Neural progenitor cell (in vitro differentiated cells): ENCODE measurements at regions not wholly inside any gene's neighbourhood (a gene's known extent, or its start where the extent isn't known, plus 50 kb on each side); places are given as distances from the start of the nearest gene placed in this dataset.
A peak's percentile ranks its signal among the peaks of the same experiment; 100 is the strongest.

Experiments used
- DNase-seq: peaks from one replicate; pipeline ENCODE4 v3.0.0-alpha.2; 2016; ENCODE audit warnings: low spot score
- H2AFZ ChIP-seq: fragments of 200-600 bp; sonication (generic); replicated peaks from 2 replicates; pipeline ENCODE4 v1.6.1; 2016; ENCODE audit warnings: antibody characterized with exemption
- H3F3A ChIP-seq: fragments of 200-600 bp; sonication (generic); 2 replicates; pipeline ENCODE4 v1.6.1; 2016; ENCODE audit warnings: antibody characterized with exemption, low read depth
- H3K27ac ChIP-seq: fragments of 200-600 bp; sonication (generic); 2 replicates; pipeline ENCODE4 v1.5.1; 2016; ENCODE audit warnings: mild to moderate bottlenecking
- H3K27me3 ChIP-seq: fragments of 200-600 bp; sonication (generic); 2 replicates; pipeline ENCODE4 v1.6.1; 2016; ENCODE audit warnings: mild to moderate bottlenecking, moderate library complexity
- H3K36me3 ChIP-seq: fragments of 200-600 bp; sonication (generic); 2 replicates; pipeline ENCODE4 v1.5.1; 2016
- H3K4me1 ChIP-seq: fragments of 200-600 bp; sonication (generic); 2 replicates; pipeline ENCODE4 v1.6.1; 2016; ENCODE audit warnings: mixed run types
- H3K4me2 ChIP-seq: fragments of 200-600 bp; sonication (generic); 2 replicates; pipeline ENCODE4 v1.6.1; 2016
- H3K4me3 ChIP-seq: fragments of 200-600 bp; sonication (generic); 2 replicates; pipeline ENCODE4 v1.5.1; 2016
- H3K79me2 ChIP-seq: fragments of 200-600 bp; sonication (generic); 2 replicates; pipeline ENCODE4 v1.6.1; 2016; ENCODE audit warnings: low read depth
- H3K9ac ChIP-seq: fragments of 200-600 bp; sonication (generic); 2 replicates; pipeline ENCODE4 v1.6.1; 2016
- H3K9me3 ChIP-seq: fragments of 200-600 bp; sonication (generic); 2 replicates; pipeline ENCODE4 v1.5.1; 2016; ENCODE audit warnings: low read depth
- H4K20me1 ChIP-seq: fragments of 200-600 bp; sonication (generic); 2 replicates; pipeline ENCODE4 v1.6.1; 2016; ENCODE audit warnings: low read depth
- H3K27ac Mint-ChIP-seq: 3 replicates; pipeline ENCODE4 v1.8.0; 2021; ENCODE audit warnings: mixed read lengths
- H3K27me3 Mint-ChIP-seq: 2 replicates; pipeline ENCODE4 v1.8.0; 2022; ENCODE audit warnings: low read depth, mild to moderate bottlenecking, inconsistent platforms, moderate library complexity, mixed read lengths; ENCODE audit not compliant: insufficient read depth
- H3K36me3 Mint-ChIP-seq: 3 replicates; pipeline ENCODE4 v1.8.0; 2021; ENCODE audit warnings: mixed read lengths
- H3K4me1 Mint-ChIP-seq: 3 replicates; pipeline ENCODE4 v1.8.0; 2021; ENCODE audit warnings: mixed read lengths
- H3K4me3 Mint-ChIP-seq: 3 replicates; pipeline ENCODE4 v1.8.0; 2021; ENCODE audit warnings: mild to moderate bottlenecking, moderate library complexity, mixed read lengths
- H3K9me3 Mint-ChIP-seq: 3 replicates; pipeline ENCODE4 v1.8.0; 2020; ENCODE audit warnings: mixed read lengths
- EZH2 ChIP-seq: fragments of 200-600 bp; sonication (generic); IDR thresholded peaks from 2 replicates; pipeline ENCODE4 v1.6.1; 2017; ENCODE audit warnings: antibody characterized with exemption, mild to moderate bottlenecking, moderate library complexity
- EZH2phosphoT487 ChIP-seq: fragments of 200-600 bp; sonication (generic); IDR thresholded peaks from 2 replicates; pipeline ENCODE4 v1.6.1; 2017; ENCODE audit warnings: antibody characterized with exemption
- TF ChIP-seq, protein P1 (sequence below): fragments of 200-600 bp; sonication (generic); IDR thresholded peaks from 2 replicates; pipeline ENCODE4 v1.5.1; 2017; ENCODE audit warnings: antibody characterized with exemption, mild to moderate bottlenecking

DNA sequence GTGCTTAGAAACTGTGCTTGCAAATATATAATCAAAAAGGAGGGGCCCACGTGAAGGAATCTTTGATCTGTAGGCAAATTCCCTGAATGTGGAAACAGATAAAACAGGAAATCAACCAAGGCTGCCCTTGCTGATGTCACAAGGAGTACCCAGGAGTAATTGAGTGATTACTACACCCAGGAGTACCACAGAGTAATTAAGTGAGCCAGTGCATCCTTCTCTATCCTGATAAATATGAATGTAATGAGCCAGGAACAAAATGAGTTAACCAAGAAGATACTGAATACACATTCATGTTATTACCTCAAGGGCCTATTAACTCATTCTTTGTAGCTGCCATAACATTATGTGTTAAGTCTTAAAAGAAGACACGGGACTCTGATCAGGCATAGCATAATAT, 87.3 kb upstream of the POU1F1 start:
- H3K27me3 Mint-ChIP-seq, result no peaks in the 10 kb centered on the region

DNA sequence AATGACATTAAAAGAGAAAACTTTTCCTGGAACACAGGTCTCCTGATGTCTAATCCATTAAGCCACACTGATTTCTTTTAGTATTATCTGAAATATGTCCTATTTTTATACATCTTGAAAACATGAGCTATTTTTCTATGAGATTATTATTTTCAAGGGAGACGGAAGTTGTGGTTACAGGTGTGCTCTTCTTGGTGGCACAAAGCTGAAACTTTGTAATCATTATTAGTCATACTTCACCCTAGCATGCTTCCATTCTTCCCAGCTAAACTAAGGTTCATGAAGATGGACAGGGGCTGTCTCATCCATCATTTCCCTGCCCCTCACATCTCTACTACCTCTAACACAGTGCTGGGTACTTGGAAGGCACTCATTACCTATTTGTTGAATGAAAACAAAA, 85.6 kb upstream of the POU1F1 start:
- Histone ChIP-seq H3K9me3 (no peaks in the 10 kb centered on the region), H3K27ac (no peak overlapping the region), H3F3A (no peaks in the 10 kb centered on the region), H3K9ac (no peak overlapping the region), H3K4me1 (peaks cover 6% of the 10 kb centered on the region), H3K36me3 (no peaks in the 10 kb centered on the region), H3K4me2 (no peak overlapping the region), H3K79me2 (no peaks in the 10 kb centered on the region), H4K20me1 (no peaks in the 10 kb centered on the region), H2AFZ (no peak overlapping the region), H3K27me3 (no peaks in the 10 kb centered on the region), H3K4me3 (no peak overlapping the region)
- DNase-seq, result no peak
- TF ChIP-seq EZH2phosphoT487 (no peak), EZH2 (no peak)
- TF ChIP-seq, protein P1, sequence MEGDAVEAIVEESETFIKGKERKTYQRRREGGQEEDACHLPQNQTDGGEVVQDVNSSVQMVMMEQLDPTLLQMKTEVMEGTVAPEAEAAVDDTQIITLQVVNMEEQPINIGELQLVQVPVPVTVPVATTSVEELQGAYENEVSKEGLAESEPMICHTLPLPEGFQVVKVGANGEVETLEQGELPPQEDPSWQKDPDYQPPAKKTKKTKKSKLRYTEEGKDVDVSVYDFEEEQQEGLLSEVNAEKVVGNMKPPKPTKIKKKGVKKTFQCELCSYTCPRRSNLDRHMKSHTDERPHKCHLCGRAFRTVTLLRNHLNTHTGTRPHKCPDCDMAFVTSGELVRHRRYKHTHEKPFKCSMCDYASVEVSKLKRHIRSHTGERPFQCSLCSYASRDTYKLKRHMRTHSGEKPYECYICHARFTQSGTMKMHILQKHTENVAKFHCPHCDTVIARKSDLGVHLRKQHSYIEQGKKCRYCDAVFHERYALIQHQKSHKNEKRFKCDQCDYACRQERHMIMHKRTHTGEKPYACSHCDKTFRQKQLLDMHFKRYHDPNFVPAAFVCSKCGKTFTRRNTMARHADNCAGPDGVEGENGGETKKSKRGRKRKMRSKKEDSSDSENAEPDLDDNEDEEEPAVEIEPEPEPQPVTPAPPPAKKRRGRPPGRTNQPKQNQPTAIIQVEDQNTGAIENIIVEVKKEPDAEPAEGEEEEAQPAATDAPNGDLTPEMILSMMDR, result no peak
- no peaks in the 10 kb centered on the region for H3K9me3 Mint-ChIP-seq
- H3K36me3 Mint-ChIP-seq, result no peaks in the 10 kb centered on the region
- H3K4me3 Mint-ChIP-seq, result no peak overlapping the region
- no peak overlapping the region for H3K27ac Mint-ChIP-seq
- H3K27me3 Mint-ChIP-seq, result no peaks in the 10 kb centered on the region
- no peaks in the 10 kb centered on the region for H3K4me1 Mint-ChIP-seq

More for the DNA sequence above, 87.3 kb upstream of the POU1F1 start:
- peaks cover 6% of the 10 kb centered on the region for H3K4me1 Mint-ChIP-seq
- H4K20me1 ChIP-seq, result no peaks in the 10 kb centered on the region
- TF ChIP-seq EZH2, result no peak
- TF ChIP-seq, protein P1, result no peak
- no peak for TF ChIP-seq EZH2phosphoT487
- no peak for DNase-seq
- no peaks in the 10 kb centered on the region for H3K36me3 ChIP-seq
- H3K9me3 Mint-ChIP-seq, result no peaks in the 10 kb centered on the region
- no peak overlapping the region for H3K4me3 ChIP-seq
- no peaks in the 10 kb centered on the region for H3K27me3 ChIP-seq
- no peak overlapping the region for H3K27ac ChIP-seq
- peak overlapping the region; percentile 85 for H2AFZ ChIP-seq
- H3K79me2 ChIP-seq, result no peaks in the 10 kb centered on the region
- H3K4me1 ChIP-seq, result peaks cover 6% of the 10 kb centered on the region
- no peak overlapping the region for H3K4me3 Mint-ChIP-seq
- no peaks in the 10 kb centered on the region for H3F3A ChIP-seq
- no peak overlapping the region for H3K27ac Mint-ChIP-seq
- H3K36me3 Mint-ChIP-seq, result no peaks in the 10 kb centered on the region
- H3K9me3 ChIP-seq, result no peaks in the 10 kb centered on the region
- H3K9ac ChIP-seq, result no peak overlapping the region
- no peak overlapping the region for H3K4me2 ChIP-seq

- Histone ChIP-seq H3F3A (no peaks in the 10 kb centered on the region), H3K4me2 (no peak overlapping the region), H3K9ac (no peak overlapping the region), H2AFZ (no peak overlapping the region), H3K36me3 (no peaks in the 10 kb centered on the region), H3K9me3 (no peaks in the 10 kb centered on the region), H3K4me3 (no peak overlapping the region), H3K79me2 (no peaks in the 10 kb centered on the region), H3K27ac (no peak overlapping the region), H3K4me1 (peaks cover 6% of the 10 kb centered on the region), H3K27me3 (no peaks in the 10 kb centered on the region), H4K20me1 (no peaks in the 10 kb centered on the region)
- no peaks in the 10 kb centered on the region for H3K27me3 Mint-ChIP-seq
- TF ChIP-seq, protein P1, result no peak
- TF ChIP-seq EZH2phosphoT487 (no peak), EZH2 (no peak)
- H3K4me1 Mint-ChIP-seq, result no peaks in the 10 kb centered on the region
- no peak for DNase-seq
- no peak overlapping the region for H3K4me3 Mint-ChIP-seq
- H3K27ac Mint-ChIP-seq, result no peak overlapping the region
- H3K9me3 Mint-ChIP-seq, result no peaks in the 10 kb centered on the region
- no peaks in the 10 kb centered on the region for H3K36me3 Mint-ChIP-seq
These were observed 84.9 kb upstream of the POU1F1 start for GRCh38 chr3:87361271-87361670.

DNA sequence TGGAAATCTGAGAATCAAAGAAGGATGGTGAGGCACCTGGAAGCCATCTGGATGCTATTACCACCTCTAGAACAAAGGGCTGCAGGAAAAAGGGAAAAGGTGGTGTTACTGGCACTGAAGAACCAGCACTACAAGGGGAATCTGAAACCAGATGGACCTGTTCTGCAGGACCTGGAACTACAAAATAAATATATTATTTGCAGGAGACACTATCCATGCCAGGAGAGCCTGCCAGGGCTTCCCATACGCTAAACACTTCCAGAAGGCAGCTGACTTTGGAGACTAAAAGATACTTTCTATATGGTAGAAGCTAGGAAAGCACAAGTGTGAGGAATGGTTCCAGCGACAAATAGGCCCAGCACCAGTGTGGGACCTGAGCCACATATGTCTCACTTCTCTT, 83.4 kb upstream of the POU1F1 start:
- Histone ChIP-seq H3K27ac (no peak overlapping the region), H3K4me3 (no peak overlapping the region), H3K36me3 (no peaks in the 10 kb centered on the region), H3K27me3 (no peaks in the 10 kb centered on the region), H3F3A (no peaks in the 10 kb centered on the region), H3K9me3 (no peaks in the 10 kb centered on the region), H3K9ac (no peak overlapping the region), H3K4me1 (peaks cover 6% of the 10 kb centered on the region), H4K20me1 (no peaks in the 10 kb centered on the region), H3K4me2 (no peak overlapping the region), H2AFZ (no peak overlapping the region), H3K79me2 (no peaks in the 10 kb centered on the region)
- H3K4me3 Mint-ChIP-seq, result no peak overlapping the region
- no peaks in the 10 kb centered on the region for H3K36me3 Mint-ChIP-seq
- no peaks in the 10 kb centered on the region for H3K4me1 Mint-ChIP-seq
- DNase-seq, result no peak
- H3K27me3 Mint-ChIP-seq, result no peaks in the 10 kb centered on the region
- H3K9me3 Mint-ChIP-seq, result no peaks in the 10 kb centered on the region
- no peak overlapping the region for H3K27ac Mint-ChIP-seq
- TF ChIP-seq EZH2phosphoT487, result no peak
- TF ChIP-seq, protein P1, result no peak
- TF ChIP-seq EZH2, result no peak
